ENCODE measurements at regions not wholly inside any gene's neighbourhood (a gene's known extent, or its start where the extent isn't known, plus 50 kb on each side); places are given as distances from the start of the nearest gene placed in this dataset.

DNA sequence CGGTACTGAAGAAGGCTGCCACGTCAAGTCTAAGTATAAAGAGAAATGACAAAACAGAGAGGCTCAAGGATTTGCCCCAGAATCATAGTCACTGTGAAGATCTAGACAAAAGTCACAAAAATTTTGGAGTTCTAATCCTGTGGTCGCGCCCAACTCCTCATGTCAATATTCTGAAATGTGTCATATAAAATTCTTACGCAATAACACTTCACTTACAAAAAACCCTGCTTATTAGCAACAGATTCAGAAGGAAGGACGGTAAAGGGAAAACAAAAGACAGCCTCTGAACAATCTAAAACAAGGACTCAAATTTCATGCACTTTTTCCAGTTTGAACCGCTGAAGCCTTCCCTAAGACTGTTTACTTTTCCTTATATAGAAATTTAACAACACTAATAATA, 94.7 kb downstream of the TSPAN8 start:
- Histone ChIP-seq H3K9me2 (no peaks in the 10 kb centered on the region), H3K4me2 (no peak overlapping the region), H3K9ac (no peak overlapping the region), H3F3A (replicated peaks; ENCODE audit: insufficient read depth) (no peaks in the 10 kb centered on the region), H2AFZ (ENCODE audit: low read depth) (no peak overlapping the region), H3K79me2 (ENCODE audit: insufficient read depth) (no peaks in the 10 kb centered on the region), H3K4me1 (ENCODE audit: control insufficient read depth in 1 of 2, insufficient read depth in 2 of 2, low read depth in 1 of 2, low read length in 1 of 2) (no peaks in the 10 kb centered on the region; a peak in 1 of 4 replicates), H3K9me3 (no peaks in the 10 kb centered on the region), H3K27ac (ENCODE audit: low read depth in 2 of 2, low read length in 1 of 2) (no peak overlapping the region), H4K20me1 (ENCODE audit: insufficient read depth) (no peaks in the 10 kb centered on the region), H3K36me3 (replicated peaks in 1 of 2; ENCODE audit: control insufficient read depth in 1 of 2, insufficient read depth in 2 of 2, low read length in 1 of 2) (no peaks in the 10 kb centered on the region), H3K4me3 (ENCODE audit: low read depth in 2 of 2, low read length in 1 of 2) (no peak overlapping the region), H3K27me3 (ENCODE audit: insufficient read depth) (no peaks in the 10 kb centered on the region)
- POLR2A ChIA-PET: no interaction called here
- TF ChIP-seq MEF2A (IDR thresholded peaks at IDR 0.05; ENCODE audit: borderline replicate concordance, low read depth) (no peak), MXI1 (IDR thresholded peaks at IDR 0.05; ENCODE audit: low read depth, low read length) (no peak), RXRA (IDR thresholded peaks at IDR 0.05; ENCODE audit: borderline replicate concordance, low read depth) (no peak), SIN3A (IDR thresholded peaks at IDR 0.05; ENCODE audit: borderline replicate concordance, low read depth, low read length) (no peak), NFIC (IDR thresholded peaks at IDR 0.05; ENCODE audit: borderline replicate concordance) (no peak), RFX5 (IDR thresholded peaks at IDR 0.05; ENCODE audit: low read length) (no peak), YY1 (IDR thresholded peaks at IDR 0.05; ENCODE audit: low read depth) (no peak), RAD21 (IDR thresholded peaks at IDR 0.05; ENCODE audit: low read length) (no peak), EZH2phosphoT487 (IDR thresholded peaks at IDR 0.05; ENCODE audit: borderline replicate concordance, low read depth) (no peak), TCF12 (IDR thresholded peaks at IDR 0.05) (no peak), RCOR1 (IDR thresholded peaks at IDR 0.05; ENCODE audit: low read length) (no peak), GABPA (IDR thresholded peaks at IDR 0.05; ENCODE audit: low read depth) (no peak)
- TF ChIP-seq, protein P1, sequence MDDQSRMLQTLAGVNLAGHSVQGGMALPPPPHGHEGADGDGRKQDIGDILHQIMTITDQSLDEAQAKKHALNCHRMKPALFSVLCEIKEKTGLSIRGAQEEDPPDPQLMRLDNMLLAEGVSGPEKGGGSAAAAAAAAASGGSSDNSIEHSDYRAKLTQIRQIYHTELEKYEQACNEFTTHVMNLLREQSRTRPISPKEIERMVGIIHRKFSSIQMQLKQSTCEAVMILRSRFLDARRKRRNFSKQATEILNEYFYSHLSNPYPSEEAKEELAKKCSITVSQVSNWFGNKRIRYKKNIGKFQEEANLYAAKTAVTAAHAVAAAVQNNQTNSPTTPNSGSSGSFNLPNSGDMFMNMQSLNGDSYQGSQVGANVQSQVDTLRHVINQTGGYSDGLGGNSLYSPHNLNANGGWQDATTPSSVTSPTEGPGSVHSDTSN (IDR thresholded peaks at IDR 0.05): no peak
- TF ChIP-seq, protein P2, sequence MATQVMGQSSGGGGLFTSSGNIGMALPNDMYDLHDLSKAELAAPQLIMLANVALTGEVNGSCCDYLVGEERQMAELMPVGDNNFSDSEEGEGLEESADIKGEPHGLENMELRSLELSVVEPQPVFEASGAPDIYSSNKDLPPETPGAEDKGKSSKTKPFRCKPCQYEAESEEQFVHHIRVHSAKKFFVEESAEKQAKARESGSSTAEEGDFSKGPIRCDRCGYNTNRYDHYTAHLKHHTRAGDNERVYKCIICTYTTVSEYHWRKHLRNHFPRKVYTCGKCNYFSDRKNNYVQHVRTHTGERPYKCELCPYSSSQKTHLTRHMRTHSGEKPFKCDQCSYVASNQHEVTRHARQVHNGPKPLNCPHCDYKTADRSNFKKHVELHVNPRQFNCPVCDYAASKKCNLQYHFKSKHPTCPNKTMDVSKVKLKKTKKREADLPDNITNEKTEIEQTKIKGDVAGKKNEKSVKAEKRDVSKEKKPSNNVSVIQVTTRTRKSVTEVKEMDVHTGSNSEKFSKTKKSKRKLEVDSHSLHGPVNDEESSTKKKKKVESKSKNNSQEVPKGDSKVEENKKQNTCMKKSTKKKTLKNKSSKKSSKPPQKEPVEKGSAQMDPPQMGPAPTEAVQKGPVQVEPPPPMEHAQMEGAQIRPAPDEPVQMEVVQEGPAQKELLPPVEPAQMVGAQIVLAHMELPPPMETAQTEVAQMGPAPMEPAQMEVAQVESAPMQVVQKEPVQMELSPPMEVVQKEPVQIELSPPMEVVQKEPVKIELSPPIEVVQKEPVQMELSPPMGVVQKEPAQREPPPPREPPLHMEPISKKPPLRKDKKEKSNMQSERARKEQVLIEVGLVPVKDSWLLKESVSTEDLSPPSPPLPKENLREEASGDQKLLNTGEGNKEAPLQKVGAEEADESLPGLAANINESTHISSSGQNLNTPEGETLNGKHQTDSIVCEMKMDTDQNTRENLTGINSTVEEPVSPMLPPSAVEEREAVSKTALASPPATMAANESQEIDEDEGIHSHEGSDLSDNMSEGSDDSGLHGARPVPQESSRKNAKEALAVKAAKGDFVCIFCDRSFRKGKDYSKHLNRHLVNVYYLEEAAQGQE (IDR thresholded peaks at IDR 0.05; ENCODE audit: low read depth, low read length): no peak
- TF ChIP-seq, protein P3, sequence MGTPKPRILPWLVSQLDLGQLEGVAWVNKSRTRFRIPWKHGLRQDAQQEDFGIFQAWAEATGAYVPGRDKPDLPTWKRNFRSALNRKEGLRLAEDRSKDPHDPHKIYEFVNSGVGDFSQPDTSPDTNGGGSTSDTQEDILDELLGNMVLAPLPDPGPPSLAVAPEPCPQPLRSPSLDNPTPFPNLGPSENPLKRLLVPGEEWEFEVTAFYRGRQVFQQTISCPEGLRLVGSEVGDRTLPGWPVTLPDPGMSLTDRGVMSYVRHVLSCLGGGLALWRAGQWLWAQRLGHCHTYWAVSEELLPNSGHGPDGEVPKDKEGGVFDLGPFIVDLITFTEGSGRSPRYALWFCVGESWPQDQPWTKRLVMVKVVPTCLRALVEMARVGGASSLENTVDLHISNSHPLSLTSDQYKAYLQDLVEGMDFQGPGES (IDR thresholded peaks at IDR 0.05; ENCODE audit: low read depth, low read length): no peak
- TF ChIP-seq, protein P4, sequence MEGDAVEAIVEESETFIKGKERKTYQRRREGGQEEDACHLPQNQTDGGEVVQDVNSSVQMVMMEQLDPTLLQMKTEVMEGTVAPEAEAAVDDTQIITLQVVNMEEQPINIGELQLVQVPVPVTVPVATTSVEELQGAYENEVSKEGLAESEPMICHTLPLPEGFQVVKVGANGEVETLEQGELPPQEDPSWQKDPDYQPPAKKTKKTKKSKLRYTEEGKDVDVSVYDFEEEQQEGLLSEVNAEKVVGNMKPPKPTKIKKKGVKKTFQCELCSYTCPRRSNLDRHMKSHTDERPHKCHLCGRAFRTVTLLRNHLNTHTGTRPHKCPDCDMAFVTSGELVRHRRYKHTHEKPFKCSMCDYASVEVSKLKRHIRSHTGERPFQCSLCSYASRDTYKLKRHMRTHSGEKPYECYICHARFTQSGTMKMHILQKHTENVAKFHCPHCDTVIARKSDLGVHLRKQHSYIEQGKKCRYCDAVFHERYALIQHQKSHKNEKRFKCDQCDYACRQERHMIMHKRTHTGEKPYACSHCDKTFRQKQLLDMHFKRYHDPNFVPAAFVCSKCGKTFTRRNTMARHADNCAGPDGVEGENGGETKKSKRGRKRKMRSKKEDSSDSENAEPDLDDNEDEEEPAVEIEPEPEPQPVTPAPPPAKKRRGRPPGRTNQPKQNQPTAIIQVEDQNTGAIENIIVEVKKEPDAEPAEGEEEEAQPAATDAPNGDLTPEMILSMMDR (IDR thresholded peaks at IDR 0.05): no peak
- TF ChIP-seq, protein P5, sequence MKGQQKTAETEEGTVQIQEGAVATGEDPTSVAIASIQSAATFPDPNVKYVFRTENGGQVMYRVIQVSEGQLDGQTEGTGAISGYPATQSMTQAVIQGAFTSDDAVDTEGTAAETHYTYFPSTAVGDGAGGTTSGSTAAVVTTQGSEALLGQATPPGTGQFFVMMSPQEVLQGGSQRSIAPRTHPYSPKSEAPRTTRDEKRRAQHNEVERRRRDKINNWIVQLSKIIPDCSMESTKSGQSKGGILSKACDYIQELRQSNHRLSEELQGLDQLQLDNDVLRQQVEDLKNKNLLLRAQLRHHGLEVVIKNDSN (IDR thresholded peaks at IDR 0.05; ENCODE audit: borderline replicate concordance, low read depth): no peak
- TF ChIP-seq, protein P6, sequence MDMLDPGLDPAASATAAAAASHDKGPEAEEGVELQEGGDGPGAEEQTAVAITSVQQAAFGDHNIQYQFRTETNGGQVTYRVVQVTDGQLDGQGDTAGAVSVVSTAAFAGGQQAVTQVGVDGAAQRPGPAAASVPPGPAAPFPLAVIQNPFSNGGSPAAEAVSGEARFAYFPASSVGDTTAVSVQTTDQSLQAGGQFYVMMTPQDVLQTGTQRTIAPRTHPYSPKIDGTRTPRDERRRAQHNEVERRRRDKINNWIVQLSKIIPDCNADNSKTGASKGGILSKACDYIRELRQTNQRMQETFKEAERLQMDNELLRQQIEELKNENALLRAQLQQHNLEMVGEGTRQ (IDR thresholded peaks at IDR 0.05; ENCODE audit: borderline replicate concordance, low read depth, low read length): no peak
- CTCF ChIA-PET: no interaction called here
- 59% methylated on average over 7 of the region's 7 CpGs for WGBS (ENCODE audit: low lambda C conversion rate)
- DNase-seq: no peak
